Esophagus squamous epithelium (tissue), 4 donors: ENCODE measurements at regions not wholly inside any gene's neighbourhood (a gene's known extent, or its start where the extent isn't known, plus 50 kb on each side); places are given as distances from the start of the nearest gene placed in this dataset.

Experiments used
- POLR2A ChIP-seq, 4 donors: fragments of 450-650 bp; IDR thresholded peaks; one replicate each; pipeline ENCODE4 v1.6.1; 2017; ENCODE audit warnings: antibody characterized with exemption in 4 of 4, mild to moderate bottlenecking in 4 of 4, moderate library complexity in 3 of 4
- TF ChIP-seq, protein P1 (sequence below), 6 experiments: fragments of 450-650 bp in 4 of 6; fragments of 200-600 bp in 2 of 6; sonication (generic) in 2 of 6; IDR thresholded peaks; one replicate each; pipeline ENCODE4 v1.5.1; 2016 to 2019; ENCODE audit warnings: antibody characterized with exemption in 6 of 6, mild to moderate bottlenecking in 4 of 6, moderate library complexity in 4 of 6

GRCh38 chr7:118572604-118573003, 348.1 kb downstream of the ANKRD7 start:
- TF ChIP-seq, protein P1, sequence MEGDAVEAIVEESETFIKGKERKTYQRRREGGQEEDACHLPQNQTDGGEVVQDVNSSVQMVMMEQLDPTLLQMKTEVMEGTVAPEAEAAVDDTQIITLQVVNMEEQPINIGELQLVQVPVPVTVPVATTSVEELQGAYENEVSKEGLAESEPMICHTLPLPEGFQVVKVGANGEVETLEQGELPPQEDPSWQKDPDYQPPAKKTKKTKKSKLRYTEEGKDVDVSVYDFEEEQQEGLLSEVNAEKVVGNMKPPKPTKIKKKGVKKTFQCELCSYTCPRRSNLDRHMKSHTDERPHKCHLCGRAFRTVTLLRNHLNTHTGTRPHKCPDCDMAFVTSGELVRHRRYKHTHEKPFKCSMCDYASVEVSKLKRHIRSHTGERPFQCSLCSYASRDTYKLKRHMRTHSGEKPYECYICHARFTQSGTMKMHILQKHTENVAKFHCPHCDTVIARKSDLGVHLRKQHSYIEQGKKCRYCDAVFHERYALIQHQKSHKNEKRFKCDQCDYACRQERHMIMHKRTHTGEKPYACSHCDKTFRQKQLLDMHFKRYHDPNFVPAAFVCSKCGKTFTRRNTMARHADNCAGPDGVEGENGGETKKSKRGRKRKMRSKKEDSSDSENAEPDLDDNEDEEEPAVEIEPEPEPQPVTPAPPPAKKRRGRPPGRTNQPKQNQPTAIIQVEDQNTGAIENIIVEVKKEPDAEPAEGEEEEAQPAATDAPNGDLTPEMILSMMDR (IDR thresholded peaks at IDR 0.05) = no peak
- TF ChIP-seq POLR2A (IDR thresholded peaks at IDR 0.05) = no peak
